Panc1 (cell line): ENCODE measurements at regions not wholly inside any gene's neighbourhood (a gene's known extent, or its start where the extent isn't known, plus 50 kb on each side); places are given as distances from the start of the nearest gene placed in this dataset.

Experiments used
- ATAC-seq: fragments of 200-7000 bp; cut with Tn5 transposase; 2 replicates; pipeline ENCODE4 v1.9.1; 2020; ENCODE audit warnings: mild to moderate bottlenecking, moderate library complexity
- BruUV-seq: library from RNA; stranded (reverse); fragments of 400-500 nt; replicated peaks from 2 replicates; lab custom pipeline; 2021; lab: Mats Ljungman, UMichigan
- CTCF ChIA-PET: fragments of 300-600 bp; sonication (Branson Sonifier 250); formaldehyde crosslinking; loops from one replicate; lab custom pipeline; 2022; ENCODE audit warnings: antibody characterized with exemption; lab: Charles Lee
- POLR2A ChIA-PET: fragments of 300-600 bp; sonication (Branson Sonifier 250); formaldehyde crosslinking; loops from one replicate; lab custom pipeline; 2022; ENCODE audit warnings: antibody characterized with exemption; lab: Charles Lee
- DNase-seq: peaks from one replicate; pipeline ENCODE4 v3.0.0-alpha.2; 2010; ENCODE audit warnings: low read depth, low spot score
- H3K27ac ChIP-seq: 2 replicates; pipeline ENCODE4 v1.5.1; 2011; ENCODE audit warnings: mild to moderate bottlenecking, low read length, inconsistent platforms
- H3K27me3 ChIP-seq: fragments of 200-500 bp; sonication (Bioruptor generic); 2 replicates; pipeline ENCODE4 v1.6.0; 2014; ENCODE audit warnings: low read length, inconsistent platforms; ENCODE audit not compliant: control insufficient read depth, insufficient read depth
- H3K36me3 ChIP-seq: fragments of 200-500 bp; sonication (Bioruptor generic); 2 replicates; pipeline ENCODE4 v1.5.1; 2014; ENCODE audit warnings: inconsistent platforms, mild to moderate bottlenecking, low read length, moderate library complexity; ENCODE audit not compliant: control insufficient read depth, insufficient read depth
- H3K4me1 ChIP-seq: 2 replicates; pipeline ENCODE4 v1.5.1; 2011; ENCODE audit warnings: inconsistent platforms, mild to moderate bottlenecking, low read length, moderate library complexity; ENCODE audit not compliant: control insufficient read depth, insufficient read depth
- H3K4me3 ChIP-seq, 2 experiments: 2 replicates each; pipeline ENCODE4 v1.5.1; 2011 to 2012; ENCODE audit warnings: low read depth in 2 of 2, low read length in 2 of 2, mild to moderate bottlenecking in 2 of 2, inconsistent platforms in 1 of 2, moderate library complexity in 1 of 2
- H3K9me3 ChIP-seq: fragments of 200-500 bp; sonication (Bioruptor generic); 2 replicates; pipeline ENCODE4 v1.5.1; 2014; ENCODE audit warnings: low read depth, mild to moderate bottlenecking, inconsistent platforms, low read length, moderate library complexity; ENCODE audit not compliant: control insufficient read depth, insufficient read depth
- POLR2AphosphoS5 ChIP-seq: IDR thresholded peaks from 2 replicates; pipeline ENCODE4 v1.6.1; 2012; ENCODE audit warnings: mild to moderate bottlenecking, low read depth, low read length, moderate library complexity
- SIN3A ChIP-seq: IDR thresholded peaks from 2 replicates; pipeline ENCODE4 v1.6.1; 2012; ENCODE audit warnings: low read depth, mild to moderate bottlenecking, low read length, moderate library complexity, borderline replicate concordance; ENCODE audit not compliant: insufficient read depth
- TCF7L2 ChIP-seq: IDR thresholded peaks from 2 replicates; pipeline ENCODE4 v1.6.1; 2011; ENCODE audit warnings: mild to moderate bottlenecking, low read depth, low read length, inconsistent platforms
- in situ Hi-C: cut with HindIII; loops from 2 replicates; pipeline ENCODE4 v1.10.0; 2016; ENCODE audit warnings: low sequenced_read_pairs, low pct_unique_long_range_greater_than_20kb
- intact Hi-C: fragments of 100-400 bp; cut with micrococcal nuclease; formaldehyde crosslinking; loops from one replicate; pipeline ENCODE4 v1.10.0; 2022; ENCODE audit not compliant: unreplicated experiment
- TF ChIP-seq, protein P1 (sequence below), 2 experiments: IDR thresholded peaks; 2 replicates each; pipeline ENCODE4 v1.6.1; 2011 to 2012; ENCODE audit warnings: low read depth in 2 of 2, control low read depth in 1 of 2, low read length in 1 of 2, mild to moderate bottlenecking in 1 of 2, moderate library complexity in 1 of 2; ENCODE audit not compliant: insufficient read depth in 1 of 2
- TF ChIP-seq, protein P2 (sequence below): fragments of 450-650 bp; IDR thresholded peaks from 2 replicates; pipeline ENCODE4 v1.5.1; 2017; ENCODE audit warnings: mild to moderate bottlenecking

GRCh38 chr7:109375823-109376222 is 806.1 kb downstream of the DNAJB9 start:
- Histone ChIP-seq H3K27me3 (no peaks in the 10 kb centered on the region), H3K4me1 (no peaks in the 10 kb centered on the region), H3K27ac (no peak overlapping the region), H3K9me3 (no peaks in the 10 kb centered on the region), H3K36me3 (no peaks in the 10 kb centered on the region), H3K4me3 (no peak overlapping the region)
- no TSS peak for BruUV-seq
- intact Hi-C loops, result no loop called here
- TF ChIP-seq, protein P1, sequence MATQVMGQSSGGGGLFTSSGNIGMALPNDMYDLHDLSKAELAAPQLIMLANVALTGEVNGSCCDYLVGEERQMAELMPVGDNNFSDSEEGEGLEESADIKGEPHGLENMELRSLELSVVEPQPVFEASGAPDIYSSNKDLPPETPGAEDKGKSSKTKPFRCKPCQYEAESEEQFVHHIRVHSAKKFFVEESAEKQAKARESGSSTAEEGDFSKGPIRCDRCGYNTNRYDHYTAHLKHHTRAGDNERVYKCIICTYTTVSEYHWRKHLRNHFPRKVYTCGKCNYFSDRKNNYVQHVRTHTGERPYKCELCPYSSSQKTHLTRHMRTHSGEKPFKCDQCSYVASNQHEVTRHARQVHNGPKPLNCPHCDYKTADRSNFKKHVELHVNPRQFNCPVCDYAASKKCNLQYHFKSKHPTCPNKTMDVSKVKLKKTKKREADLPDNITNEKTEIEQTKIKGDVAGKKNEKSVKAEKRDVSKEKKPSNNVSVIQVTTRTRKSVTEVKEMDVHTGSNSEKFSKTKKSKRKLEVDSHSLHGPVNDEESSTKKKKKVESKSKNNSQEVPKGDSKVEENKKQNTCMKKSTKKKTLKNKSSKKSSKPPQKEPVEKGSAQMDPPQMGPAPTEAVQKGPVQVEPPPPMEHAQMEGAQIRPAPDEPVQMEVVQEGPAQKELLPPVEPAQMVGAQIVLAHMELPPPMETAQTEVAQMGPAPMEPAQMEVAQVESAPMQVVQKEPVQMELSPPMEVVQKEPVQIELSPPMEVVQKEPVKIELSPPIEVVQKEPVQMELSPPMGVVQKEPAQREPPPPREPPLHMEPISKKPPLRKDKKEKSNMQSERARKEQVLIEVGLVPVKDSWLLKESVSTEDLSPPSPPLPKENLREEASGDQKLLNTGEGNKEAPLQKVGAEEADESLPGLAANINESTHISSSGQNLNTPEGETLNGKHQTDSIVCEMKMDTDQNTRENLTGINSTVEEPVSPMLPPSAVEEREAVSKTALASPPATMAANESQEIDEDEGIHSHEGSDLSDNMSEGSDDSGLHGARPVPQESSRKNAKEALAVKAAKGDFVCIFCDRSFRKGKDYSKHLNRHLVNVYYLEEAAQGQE (IDR thresholded peaks at IDR 0.05; ENCODE audit: insufficient read depth in 1 of 2, low read depth in 2 of 2, low read length in 1 of 2), result no peak
- ChIA-PET CTCF (no interaction called here), POLR2A (no interaction called here)
- in situ Hi-C loops, result no loop called here
- DNase-seq (no peak), ATAC-seq (no peak)

- Histone ChIP-seq H3K27me3 (no peaks in the 10 kb centered on the region), H3K27ac (no peak overlapping the region), H3K36me3 (no peaks in the 10 kb centered on the region), H3K4me1 (no peaks in the 10 kb centered on the region), H3K4me3 (no peak overlapping the region), H3K9me3 (no peaks in the 10 kb centered on the region)
- intact Hi-C loops, result no loop called here
- no peak for ATAC-seq
- DNase-seq, result no peak
- POLR2A ChIA-PET, result no interaction called here
- BruUV-seq, result no TSS peak
- CTCF ChIA-PET, result no interaction called here
- in situ Hi-C loops, result no loop called here
- TF ChIP-seq POLR2AphosphoS5 (no peak), SIN3A (no peak), TCF7L2 (no peak)
- TF ChIP-seq, protein P1 (IDR thresholded peaks at IDR 0.05; ENCODE audit: insufficient read depth in 1 of 2, low read depth in 2 of 2, low read length in 1 of 2), result no peak
- TF ChIP-seq, protein P2, sequence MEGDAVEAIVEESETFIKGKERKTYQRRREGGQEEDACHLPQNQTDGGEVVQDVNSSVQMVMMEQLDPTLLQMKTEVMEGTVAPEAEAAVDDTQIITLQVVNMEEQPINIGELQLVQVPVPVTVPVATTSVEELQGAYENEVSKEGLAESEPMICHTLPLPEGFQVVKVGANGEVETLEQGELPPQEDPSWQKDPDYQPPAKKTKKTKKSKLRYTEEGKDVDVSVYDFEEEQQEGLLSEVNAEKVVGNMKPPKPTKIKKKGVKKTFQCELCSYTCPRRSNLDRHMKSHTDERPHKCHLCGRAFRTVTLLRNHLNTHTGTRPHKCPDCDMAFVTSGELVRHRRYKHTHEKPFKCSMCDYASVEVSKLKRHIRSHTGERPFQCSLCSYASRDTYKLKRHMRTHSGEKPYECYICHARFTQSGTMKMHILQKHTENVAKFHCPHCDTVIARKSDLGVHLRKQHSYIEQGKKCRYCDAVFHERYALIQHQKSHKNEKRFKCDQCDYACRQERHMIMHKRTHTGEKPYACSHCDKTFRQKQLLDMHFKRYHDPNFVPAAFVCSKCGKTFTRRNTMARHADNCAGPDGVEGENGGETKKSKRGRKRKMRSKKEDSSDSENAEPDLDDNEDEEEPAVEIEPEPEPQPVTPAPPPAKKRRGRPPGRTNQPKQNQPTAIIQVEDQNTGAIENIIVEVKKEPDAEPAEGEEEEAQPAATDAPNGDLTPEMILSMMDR, result no peak
These were observed 806.9 kb downstream of the DNAJB9 start for GRCh38 chr7:109376576-109376975.
